Peyer's patch (tissue), 4 donors: ENCODE measurements at regions not wholly inside any gene's neighbourhood (a gene's known extent, or its start where the extent isn't known, plus 50 kb on each side); places are given as distances from the start of the nearest gene placed in this dataset.

Experiments
- CTCF ChIP-seq, 6 experiments: fragments of 450-650 bp in 4 of 6; fragments of 200-600 bp in 2 of 6; sonication (generic) in 1 of 6; IDR thresholded peaks; one replicate each; pipeline ENCODE4 v1.5.1; 2017 to 2019; ENCODE audit warnings: antibody characterized with exemption in 6 of 6, mild to moderate bottlenecking in 3 of 6, moderate library complexity in 1 of 6
- POLR2A ChIP-seq, 2 donors: fragments of 450-650 bp; IDR thresholded peaks; one replicate each; pipeline ENCODE4 v1.5.1; 2017; ENCODE audit warnings: antibody characterized with exemption in 2 of 2, mild to moderate bottlenecking in 2 of 2, moderate library complexity in 2 of 2

GRCh38 chr5:93821891-93822415, 80.6 kb upstream of the POU5F2 start:
- TF ChIP-seq CTCF (IDR thresholded peaks at IDR 0.05), result no peak
- no peak for TF ChIP-seq POLR2A (IDR thresholded peaks at IDR 0.05)
